Uterus (tissue), 2 donors: ENCODE measurements at regions not wholly inside any gene's neighbourhood (a gene's known extent, or its start where the extent isn't known, plus 50 kb on each side); places are given as distances from the start of the nearest gene placed in this dataset.

Source experiments
- CTCF ChIP-seq, 4 experiments: fragments of 200-600 bp in 2 of 4; fragments of 450-650 bp in 2 of 4; sonication (generic) in 2 of 4; IDR thresholded peaks; one replicate each; pipeline ENCODE4 v1.5.1; 2016 to 2019; ENCODE audit warnings: antibody characterized with exemption in 4 of 4, mild to moderate bottlenecking in 2 of 4, moderate library complexity in 1 of 4
- POLR2A ChIP-seq, 2 donors: fragments of 450-650 bp; IDR thresholded peaks; one replicate each; pipeline ENCODE4 v1.6.1; 2016; ENCODE audit warnings: antibody characterized with exemption in 2 of 2, mild to moderate bottlenecking in 1 of 2, moderate library complexity in 1 of 2

DNA sequence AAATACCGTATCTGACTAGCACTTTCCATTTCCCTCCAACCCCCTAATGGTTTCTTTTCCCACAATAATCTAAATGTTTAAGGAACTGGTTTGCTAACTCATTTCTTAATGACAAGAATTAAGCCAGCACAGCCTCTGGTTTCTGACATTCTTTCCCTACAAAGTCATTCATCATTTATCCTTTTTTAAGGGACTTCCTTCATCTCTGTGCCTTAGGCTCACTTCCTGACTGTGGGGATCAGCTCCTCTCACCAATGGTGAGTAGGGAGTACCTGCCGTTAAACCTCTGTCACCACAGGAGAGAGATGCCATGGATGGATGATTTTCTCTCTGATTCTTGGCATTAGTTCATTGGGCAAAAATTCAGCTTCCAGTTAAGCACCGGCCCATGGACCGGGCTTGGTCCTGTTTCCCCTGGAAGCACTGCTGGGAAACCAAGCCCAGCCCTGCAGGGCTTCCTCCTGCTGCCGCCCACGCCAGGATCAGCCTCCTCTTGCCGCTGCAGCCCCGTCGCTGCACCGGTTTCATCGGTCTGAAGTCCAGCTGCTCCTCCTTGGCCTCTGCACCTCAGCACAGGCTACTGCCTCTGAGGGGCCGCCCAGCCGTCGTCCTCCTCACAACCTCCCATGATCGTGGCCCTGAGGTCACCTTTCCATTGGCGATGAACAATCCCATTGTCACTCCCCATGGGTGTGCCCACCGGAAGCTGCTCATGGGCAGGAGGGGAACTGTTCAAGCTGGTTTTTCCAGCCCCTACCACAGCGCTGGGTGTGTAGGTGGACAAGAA is 64.0 kb upstream of the ZNF516 start:
- TF ChIP-seq POLR2A (IDR thresholded peaks at IDR 0.05): no peak
- TF ChIP-seq CTCF (IDR thresholded peaks at IDR 0.05): no peak
